Hematopoietic multipotent progenitor cell treated with erythropoietin and hydrocortisone succinate and interleukin-3 and kit ligand, for 4 days (in vitro differentiated cells): ENCODE measurements at regions not wholly inside any gene's neighbourhood (a gene's known extent, or its start where the extent isn't known, plus 50 kb on each side); places are given as distances from the start of the nearest gene placed in this dataset.

Experiments
- DNase-seq: peaks from one replicate; pipeline ENCODE4 v3.0.0-alpha.2; 2015

GRCh38 chr2:60603533-60604190 lies 50.2 kb upstream of the BCL11A start:
- no peak for DNase-seq

GRCh38 chr2:60604486-60605064 lies 51.1 kb upstream of the BCL11A start:
- DNase-seq = no peak

- no peak for DNase-seq
These were observed 52.4 kb upstream of the BCL11A start for GRCh38 chr2:60605866-60606265.

GRCh38 chr2:60608679-60609078 lies 55.2 kb upstream of the BCL11A start:
- no peak for DNase-seq

GRCh38 chr2:60612033-60612432 lies 58.6 kb upstream of the BCL11A start:
- peak; percentile 82 for DNase-seq

GRCh38 chr2:60614319-60614718 lies 60.9 kb upstream of the BCL11A start:
- DNase-seq = no peak

GRCh38 chr2:60621688-60622429 lies 68.4 kb upstream of the BCL11A start:
- DNase-seq = no peak

GRCh38 chr2:60623040-60623439 lies 69.6 kb upstream of the BCL11A start:
- no peak for DNase-seq

GRCh38 chr2:60627412-60627811 lies 74.0 kb upstream of the BCL11A start:
- DNase-seq = no peak

- DNase-seq = peak; percentile 86
These were observed 74.6 kb upstream of the BCL11A start for GRCh38 chr2:60628026-60628425.

GRCh38 chr2:60628615-60629304 lies 75.3 kb upstream of the BCL11A start:
- no peak for DNase-seq

GRCh38 chr2:60629305-60629662 lies 75.8 kb upstream of the BCL11A start:
- DNase-seq = no peak

- no peak for DNase-seq
These were observed 76.4 kb upstream of the BCL11A start for GRCh38 chr2:60629801-60630385.

- DNase-seq = no peak
These were observed 80.2 kb upstream of the BCL11A start for GRCh38 chr2:60633615-60634014.

GRCh38 chr2:60634438-60634837 lies 81.0 kb upstream of the BCL11A start:
- no peak for DNase-seq

- DNase-seq = peak; percentile 85
These were observed 88.6 kb upstream of the BCL11A start for GRCh38 chr2:60641811-60642788.

GRCh38 chr2:60643747-60644146 lies 90.3 kb upstream of the BCL11A start:
- no peak for DNase-seq

- no peak for DNase-seq
These were observed 91.5 kb upstream of the BCL11A start for GRCh38 chr2:60644951-60645350.

GRCh38 chr2:60648191-60648590 lies 94.7 kb upstream of the BCL11A start:
- no peak for DNase-seq

GRCh38 chr2:60649721-60650120 lies 96.3 kb upstream of the BCL11A start:
- DNase-seq = no peak

GRCh38 chr2:60652832-60653340 lies 99.4 kb upstream of the BCL11A start:
- DNase-seq = no peak

- DNase-seq = no peak
These were observed 98.4 kb upstream of the PAPOLG start for GRCh38 chr2:60657673-60658072.
